ENCODE measurements at regions not wholly inside any gene's neighbourhood (a gene's known extent, or its start where the extent isn't known, plus 50 kb on each side); places are given as distances from the start of the nearest gene placed in this dataset.

GRCh38 chr1:67559222-67559700 lies 125.7 kb upstream of the GADD45A start:
- TF ChIP-seq EZH2 (IDR thresholded peaks at IDR 0.05; ENCODE audit: borderline replicate concordance, insufficient read depth, low read depth, low read length, poor library complexity, severe bottlenecking) (no peak), CTCF (IDR thresholded peaks at IDR 0.05) (no peak)
